ENCODE measurements at regions not wholly inside any gene's neighbourhood (a gene's known extent, or its start where the extent isn't known, plus 50 kb on each side); places are given as distances from the start of the nearest gene placed in this dataset.
A peak's percentile ranks its signal among the peaks of the same experiment; 100 is the strongest.

- H3K9me3 ChIP-seq (ENCODE audit: control insufficient read depth in 2 of 3, insufficient read depth in 1 of 3, low read length in 3 of 3) = no peaks in the 10 kb centered on the region
- H3K4me1 ChIP-seq (ENCODE audit: control insufficient read depth in 2 of 3, insufficient read depth in 2 of 3, low read depth in 1 of 3, low read length in 3 of 3) = no peaks in the 10 kb centered on the region
- intact Hi-C loops (cut with DNase I) = no loop called here
- no peak for TF ChIP-seq CTCF (IDR thresholded peaks at IDR 0.05; ENCODE audit: borderline replicate concordance, extremely low read depth, insufficient read depth)
- H3K4me3 ChIP-seq (ENCODE audit: low read length in 3 of 3) = no peak overlapping the region
- H3K9ac ChIP-seq (ENCODE audit: low read length in 3 of 3) = no peak overlapping the region
- no peaks in the 10 kb centered on the region for H3K36me3 ChIP-seq (ENCODE audit: control insufficient read depth in 2 of 3, insufficient read depth in 3 of 3, low read length in 3 of 3)
- no peak overlapping the region for H3K27ac ChIP-seq (ENCODE audit: low read depth in 2 of 2, low read length in 2 of 2)
- no peaks in the 10 kb centered on the region for H3K27me3 ChIP-seq (ENCODE audit: control insufficient read depth, insufficient read depth, low read length)
- no peak for DNase-seq
- FAIRE-seq = no peak
Observed at GRCh38 chr3:18264853-18265252, 160.3 kb downstream of the SATB1 start.

- Histone ChIP-seq H3K27ac (ENCODE audit: low read depth in 2 of 2, low read length in 2 of 2) (no peak overlapping the region), H3K4me3 (ENCODE audit: low read length in 3 of 3) (no peak overlapping the region), H3K9me3 (ENCODE audit: control insufficient read depth in 2 of 3, insufficient read depth in 1 of 3, low read length in 3 of 3) (no peaks in the 10 kb centered on the region), H3K36me3 (ENCODE audit: control insufficient read depth in 2 of 3, insufficient read depth in 3 of 3, low read length in 3 of 3) (no peaks in the 10 kb centered on the region), H3K27me3 (ENCODE audit: control insufficient read depth, insufficient read depth, low read length) (no peaks in the 10 kb centered on the region), H3K9ac (ENCODE audit: low read length in 3 of 3) (no peak overlapping the region), H3K4me1 (ENCODE audit: control insufficient read depth in 2 of 3, insufficient read depth in 2 of 3, low read depth in 1 of 3, low read length in 3 of 3) (no peaks in the 10 kb centered on the region)
- peak in 2 of 5 donors; percentile 9 to 32 for DNase-seq
- intact Hi-C loops (cut with DNase I) = no loop called here
- TF ChIP-seq CTCF (IDR thresholded peaks at IDR 0.05; ENCODE audit: borderline replicate concordance, extremely low read depth, insufficient read depth) = no peak
- FAIRE-seq = no peak
Observed at GRCh38 chr3:18264361-18264760, 160.8 kb downstream of the SATB1 start.

GRCh38 chr3:18258492-18258891 is 166.6 kb downstream of the SATB1 start:
- Histone ChIP-seq H3K27me3 (ENCODE audit: control insufficient read depth, insufficient read depth, low read length) (no peaks in the 10 kb centered on the region), H3K4me1 (ENCODE audit: control insufficient read depth in 2 of 3, insufficient read depth in 2 of 3, low read depth in 1 of 3, low read length in 3 of 3) (no peaks in the 10 kb centered on the region), H3K9me3 (ENCODE audit: control insufficient read depth in 2 of 3, insufficient read depth in 1 of 3, low read length in 3 of 3) (no peaks in the 10 kb centered on the region), H3K9ac (ENCODE audit: low read length in 3 of 3) (no peak overlapping the region), H3K27ac (ENCODE audit: low read depth in 2 of 2, low read length in 2 of 2) (no peak overlapping the region), H3K36me3 (ENCODE audit: control insufficient read depth in 2 of 3, insufficient read depth in 3 of 3, low read length in 3 of 3) (no peaks in the 10 kb centered on the region), H3K4me3 (ENCODE audit: low read length in 3 of 3) (no peak overlapping the region)
- intact Hi-C loops (cut with DNase I) = no loop called here
- no peak for TF ChIP-seq CTCF (IDR thresholded peaks at IDR 0.05; ENCODE audit: borderline replicate concordance, extremely low read depth, insufficient read depth)
- FAIRE-seq (no peak), DNase-seq (no peak)

GRCh38 chr3:18252578-18252977 is 172.6 kb downstream of the SATB1 start:
- FAIRE-seq (no peak), DNase-seq (no peak)
- H3K4me1 ChIP-seq (ENCODE audit: control insufficient read depth in 2 of 3, insufficient read depth in 2 of 3, low read depth in 1 of 3, low read length in 3 of 3) = no peaks in the 10 kb centered on the region
- H3K9me3 ChIP-seq (ENCODE audit: control insufficient read depth in 2 of 3, insufficient read depth in 1 of 3, low read length in 3 of 3) = no peaks in the 10 kb centered on the region
- intact Hi-C loops (cut with DNase I) = no loop called here
- TF ChIP-seq CTCF (IDR thresholded peaks at IDR 0.05; ENCODE audit: borderline replicate concordance, extremely low read depth, insufficient read depth) = no peak
- H3K4me3 ChIP-seq (ENCODE audit: low read length in 3 of 3) = no peak overlapping the region
- no peaks in the 10 kb centered on the region for H3K27me3 ChIP-seq (ENCODE audit: control insufficient read depth, insufficient read depth, low read length)
- no peaks in the 10 kb centered on the region for H3K36me3 ChIP-seq (ENCODE audit: control insufficient read depth in 2 of 3, insufficient read depth in 3 of 3, low read length in 3 of 3)
- no peak overlapping the region for H3K9ac ChIP-seq (ENCODE audit: low read length in 3 of 3)
- H3K27ac ChIP-seq (ENCODE audit: low read depth in 2 of 2, low read length in 2 of 2) = no peak overlapping the region

Measured in kidney (tissue), 13 donors.